HG02610 (cell line): ENCODE measurements at regions not wholly inside any gene's neighbourhood (a gene's known extent, or its start where the extent isn't known, plus 50 kb on each side); places are given as distances from the start of the nearest gene placed in this dataset.
"Not testable (repeated sequence)": the region's sequence is repeated elsewhere in the genome, so short reads cannot be mapped to it uniquely, and the experiment has no call there.

ENCODE experiments used
- ATAC-seq: cut with Tn5 transposase; IDR thresholded peaks from one replicate; pipeline ENCODE4 v1.9.1; 2021; ENCODE audit warnings: mild to moderate bottlenecking, moderate library complexity; ENCODE audit not compliant: unreplicated experiment

- no peak for ATAC-seq
Observed at GRCh38 chr6:49370518-49370917, 92.5 kb downstream of the MMUT start.

- ATAC-seq, result no peak
Observed at GRCh38 chr6:49366539-49366938, 96.5 kb downstream of the MMUT start.

- no peak for ATAC-seq
Observed at GRCh38 chr6:49348561-49348960, 114.5 kb downstream of the MMUT start.

- no peak for ATAC-seq
Observed at GRCh38 chr6:49342410-49342809, 120.6 kb downstream of the MMUT start.

- ATAC-seq, result no peak
Observed at GRCh38 chr6:49341869-49342268, 121.2 kb downstream of the MMUT start.

GRCh38 chr6:49339096-49339495 lies 124.0 kb downstream of the MMUT start:
- ATAC-seq, result no peak

GRCh38 chr6:49336514-49337131 lies 126.4 kb downstream of the MMUT start:
- no peak for ATAC-seq

- no peak for ATAC-seq
Observed at GRCh38 chr6:49333345-49334125, 129.5 kb downstream of the MMUT start.

- no peak for ATAC-seq
Observed at GRCh38 chr6:49332781-49333180, 130.3 kb downstream of the MMUT start.

- ATAC-seq, result no peak
Observed at GRCh38 chr6:49329186-49329585, 133.9 kb downstream of the MMUT start.

- no peak for ATAC-seq
Observed at GRCh38 chr6:49328051-49328744, 134.9 kb downstream of the MMUT start.

- no peak for ATAC-seq
Observed at GRCh38 chr6:49327571-49327970, 135.5 kb downstream of the MMUT start.

- no peak for ATAC-seq
Observed at GRCh38 chr6:49327005-49327404, 136.0 kb downstream of the MMUT start.

GRCh38 chr6:49326347-49326746 lies 136.7 kb downstream of the MMUT start:
- no peak for ATAC-seq

GRCh38 chr6:49325891-49326290 lies 137.2 kb downstream of the MMUT start:
- no peak for ATAC-seq

GRCh38 chr6:49322861-49323260 lies 140.2 kb downstream of the MMUT start:
- ATAC-seq, result no peak

- ATAC-seq, result no peak
Observed at GRCh38 chr6:49321561-49322072, 141.4 kb downstream of the MMUT start.

- no peak for ATAC-seq
Observed at GRCh38 chr6:49305010-49305409, 158.0 kb downstream of the MMUT start.

- ATAC-seq, result not testable (repeated sequence)
Observed at GRCh38 chr6:49304393-49304792, 158.7 kb downstream of the MMUT start.

GRCh38 chr6:49300911-49301310 lies 162.1 kb downstream of the MMUT start:
- ATAC-seq, result no peak

- no peak for ATAC-seq
Observed at GRCh38 chr6:49300443-49300842, 162.6 kb downstream of the MMUT start.

GRCh38 chr6:49299279-49299678 lies 163.8 kb downstream of the MMUT start:
- ATAC-seq, result no peak
